Ascending aorta (tissue), 2 donors: ENCODE measurements at regions not wholly inside any gene's neighbourhood (a gene's known extent, or its start where the extent isn't known, plus 50 kb on each side); places are given as distances from the start of the nearest gene placed in this dataset.

Source experiments
- DNase-seq, 2 donors: peaks; one replicate each; pipeline ENCODE4 v3.0.0-alpha.2; 2019; ENCODE audit warnings: low spot score in 2 of 2
- H3K27ac ChIP-seq, 2 donors: fragments of 200-600 bp; sonication (generic); one replicate each; pipeline ENCODE4 v1.5.1; 2016 to 2017; ENCODE audit warnings: mild to moderate bottlenecking in 1 of 2
- H3K27me3 ChIP-seq: fragments of 200-600 bp; sonication (generic); one replicate; pipeline ENCODE4 v1.5.1; 2017
- H3K36me3 ChIP-seq, 2 donors: fragments of 200-600 bp; sonication (generic); one replicate each; pipeline ENCODE4 v1.5.1; 2016
- H3K4me1 ChIP-seq, 2 donors: fragments of 200-600 bp; sonication (generic); one replicate each; pipeline ENCODE4 v1.5.1; 2016 to 2017; ENCODE audit warnings: mild to moderate bottlenecking in 1 of 2
- H3K4me3 ChIP-seq, 2 donors: fragments of 200-600 bp; sonication (generic); one replicate each; pipeline ENCODE4 v1.5.1; 2016 to 2017; ENCODE audit warnings: mild to moderate bottlenecking in 1 of 2
- H3K9me3 ChIP-seq, 2 donors: fragments of 200-600 bp; sonication (generic); one replicate each; pipeline ENCODE4 v1.5.1; 2016
- intact Hi-C: fragments of 100-400 bp; cut with DNase I; formaldehyde crosslinking; loops from one replicate; pipeline ENCODE4 v1.15.1; 2023
- TF ChIP-seq, protein P1 (sequence below), 3 experiments: fragments of 200-600 bp in 2 of 3; fragments of 450-650 bp in 1 of 3; sonication (generic) in 2 of 3; IDR thresholded peaks; one replicate each; pipeline ENCODE4 v1.5.1; 2016 to 2019; ENCODE audit warnings: antibody characterized with exemption in 3 of 3, mild to moderate bottlenecking in 1 of 3, moderate library complexity in 1 of 3

DNA sequence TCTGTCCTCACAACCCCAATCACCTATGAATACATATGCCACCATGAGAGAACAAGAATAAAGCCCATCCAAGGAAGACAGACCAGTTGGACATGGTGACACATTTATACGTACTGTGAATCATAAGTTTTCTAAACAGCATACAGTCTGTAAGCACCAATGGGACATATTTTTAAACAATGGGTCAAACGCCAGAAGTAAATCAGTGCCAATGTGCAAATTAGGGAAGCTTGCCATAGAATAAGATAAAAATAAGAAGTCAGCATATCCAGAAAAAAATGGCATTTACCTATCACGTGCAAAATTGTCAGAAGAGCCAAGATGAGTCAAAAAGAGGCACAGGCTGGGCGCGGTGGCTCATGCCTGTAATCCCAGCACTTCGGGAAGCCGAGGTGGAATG, 910.4 kb downstream of the SORCS1 start:
- H3K27me3 ChIP-seq = no peaks in the 10 kb centered on the region
- intact Hi-C loops = no loop called here
- no peaks in the 10 kb centered on the region for H3K9me3 ChIP-seq
- no peak overlapping the region for H3K4me3 ChIP-seq
- DNase-seq = no peak
- no peaks in the 10 kb centered on the region for H3K4me1 ChIP-seq
- no peak overlapping the region for H3K27ac ChIP-seq
- no peaks in the 10 kb centered on the region for H3K36me3 ChIP-seq
- TF ChIP-seq, protein P1, sequence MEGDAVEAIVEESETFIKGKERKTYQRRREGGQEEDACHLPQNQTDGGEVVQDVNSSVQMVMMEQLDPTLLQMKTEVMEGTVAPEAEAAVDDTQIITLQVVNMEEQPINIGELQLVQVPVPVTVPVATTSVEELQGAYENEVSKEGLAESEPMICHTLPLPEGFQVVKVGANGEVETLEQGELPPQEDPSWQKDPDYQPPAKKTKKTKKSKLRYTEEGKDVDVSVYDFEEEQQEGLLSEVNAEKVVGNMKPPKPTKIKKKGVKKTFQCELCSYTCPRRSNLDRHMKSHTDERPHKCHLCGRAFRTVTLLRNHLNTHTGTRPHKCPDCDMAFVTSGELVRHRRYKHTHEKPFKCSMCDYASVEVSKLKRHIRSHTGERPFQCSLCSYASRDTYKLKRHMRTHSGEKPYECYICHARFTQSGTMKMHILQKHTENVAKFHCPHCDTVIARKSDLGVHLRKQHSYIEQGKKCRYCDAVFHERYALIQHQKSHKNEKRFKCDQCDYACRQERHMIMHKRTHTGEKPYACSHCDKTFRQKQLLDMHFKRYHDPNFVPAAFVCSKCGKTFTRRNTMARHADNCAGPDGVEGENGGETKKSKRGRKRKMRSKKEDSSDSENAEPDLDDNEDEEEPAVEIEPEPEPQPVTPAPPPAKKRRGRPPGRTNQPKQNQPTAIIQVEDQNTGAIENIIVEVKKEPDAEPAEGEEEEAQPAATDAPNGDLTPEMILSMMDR (IDR thresholded peaks at IDR 0.05) = no peak

DNA sequence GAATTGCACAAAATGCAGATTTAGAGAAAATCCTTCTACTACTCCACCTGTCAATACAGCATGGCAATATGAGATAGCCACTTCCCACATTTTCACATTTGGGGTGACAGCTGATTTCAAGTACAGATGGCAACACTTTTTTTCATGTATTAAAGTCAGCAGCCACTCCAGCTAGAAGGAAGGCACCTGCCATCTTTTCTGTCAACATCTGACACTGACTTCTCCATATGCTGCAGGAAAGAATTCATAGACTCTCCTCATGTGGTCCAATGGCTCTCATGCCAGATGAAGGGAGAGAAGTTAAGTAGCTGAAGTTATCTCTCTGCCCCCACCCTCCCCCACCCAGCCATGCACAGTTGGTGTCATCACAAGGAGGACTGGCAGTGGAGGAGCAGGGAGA, 912.0 kb downstream of the SORCS1 start:
- no peaks in the 10 kb centered on the region for H3K4me1 ChIP-seq
- DNase-seq = no peak
- intact Hi-C loops = no loop called here
- no peak overlapping the region for H3K4me3 ChIP-seq
- TF ChIP-seq, protein P1 (IDR thresholded peaks at IDR 0.05) = no peak
- H3K27ac ChIP-seq = no peak overlapping the region
- H3K9me3 ChIP-seq = no peaks in the 10 kb centered on the region
- no peaks in the 10 kb centered on the region for H3K27me3 ChIP-seq
- H3K36me3 ChIP-seq = no peaks in the 10 kb centered on the region

DNA sequence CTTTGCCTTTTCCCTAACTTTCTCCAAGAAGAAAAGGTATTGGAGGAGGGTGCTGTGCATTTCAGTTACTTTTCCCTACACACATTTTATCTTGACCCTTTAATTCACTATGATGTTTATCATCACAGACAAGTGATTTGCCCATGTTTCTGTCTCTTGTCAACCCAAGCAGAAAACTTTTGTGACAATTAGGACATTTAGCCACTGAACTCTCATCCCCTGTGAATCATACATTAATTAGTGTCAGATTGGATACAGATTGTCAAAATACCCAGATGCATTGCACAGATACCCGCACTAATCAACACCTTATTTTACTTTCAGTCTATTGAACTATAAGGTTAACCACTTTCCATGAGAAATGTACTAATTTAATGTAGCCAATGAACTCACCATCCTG, 912.9 kb downstream of the SORCS1 start:
- H3K36me3 ChIP-seq = no peaks in the 10 kb centered on the region
- no peak overlapping the region for H3K27ac ChIP-seq
- TF ChIP-seq, protein P1 (IDR thresholded peaks at IDR 0.05) = no peak
- H3K9me3 ChIP-seq = no peaks in the 10 kb centered on the region
- DNase-seq = no peak
- intact Hi-C loops = no loop called here
- no peaks in the 10 kb centered on the region for H3K4me1 ChIP-seq
- no peaks in the 10 kb centered on the region for H3K27me3 ChIP-seq
- no peak overlapping the region for H3K4me3 ChIP-seq

DNA sequence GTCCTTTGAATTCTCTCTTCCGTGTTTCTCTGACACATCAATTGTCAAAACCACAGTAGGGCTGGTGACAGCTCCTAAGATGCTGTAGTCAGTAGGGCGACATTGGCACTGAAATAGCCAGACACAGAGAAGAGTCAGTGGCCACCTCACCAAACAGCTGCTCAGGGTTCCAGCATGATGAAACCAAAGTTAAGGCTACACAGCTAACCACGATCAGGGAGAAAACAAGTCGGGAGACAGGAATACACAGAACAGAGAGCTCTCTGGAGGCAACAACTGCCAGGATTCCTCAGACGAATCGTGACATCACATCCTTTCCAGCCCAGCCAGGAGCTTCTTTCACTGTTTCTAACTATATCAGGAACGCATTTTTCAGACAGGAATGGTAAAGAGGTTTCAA, 922.2 kb downstream of the SORCS1 start:
- H3K4me3 ChIP-seq = no peak overlapping the region
- intact Hi-C loops = no loop called here
- TF ChIP-seq, protein P1 (IDR thresholded peaks at IDR 0.05) = no peak
- no peak for DNase-seq
- no peaks in the 10 kb centered on the region for H3K36me3 ChIP-seq
- no peak overlapping the region for H3K27ac ChIP-seq
- no peaks in the 10 kb centered on the region for H3K9me3 ChIP-seq
- no peaks in the 10 kb centered on the region for H3K4me1 ChIP-seq
- H3K27me3 ChIP-seq = no peaks in the 10 kb centered on the region

DNA sequence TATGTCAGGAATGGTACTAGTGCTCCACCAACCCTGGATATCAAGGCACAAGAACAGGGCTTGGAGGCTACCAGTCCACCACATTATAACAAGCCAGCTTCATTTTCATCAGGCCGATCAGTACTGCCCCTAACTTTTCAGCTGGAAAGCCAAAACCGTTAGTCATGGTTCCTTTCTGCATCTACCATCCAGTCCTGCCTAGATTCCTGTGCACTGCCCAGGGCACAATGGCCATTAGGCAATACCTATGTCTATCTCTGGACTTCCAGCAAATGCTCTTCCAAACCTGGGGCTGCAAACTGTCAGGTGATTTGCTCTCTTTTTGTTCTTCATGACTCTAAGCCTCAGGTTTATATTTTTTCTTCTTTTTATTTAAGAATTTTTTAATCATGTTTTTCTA, 937.7 kb downstream of the SORCS1 start:
- Histone ChIP-seq H3K4me3 (no peak overlapping the region), H3K9me3 (no peaks in the 10 kb centered on the region), H3K36me3 (no peaks in the 10 kb centered on the region), H3K4me1 (no peaks in the 10 kb centered on the region), H3K27me3 (no peaks in the 10 kb centered on the region), H3K27ac (no peak overlapping the region)
- TF ChIP-seq, protein P1 (IDR thresholded peaks at IDR 0.05) = no peak
- intact Hi-C loops = no loop called here
- no peak for DNase-seq

DNA sequence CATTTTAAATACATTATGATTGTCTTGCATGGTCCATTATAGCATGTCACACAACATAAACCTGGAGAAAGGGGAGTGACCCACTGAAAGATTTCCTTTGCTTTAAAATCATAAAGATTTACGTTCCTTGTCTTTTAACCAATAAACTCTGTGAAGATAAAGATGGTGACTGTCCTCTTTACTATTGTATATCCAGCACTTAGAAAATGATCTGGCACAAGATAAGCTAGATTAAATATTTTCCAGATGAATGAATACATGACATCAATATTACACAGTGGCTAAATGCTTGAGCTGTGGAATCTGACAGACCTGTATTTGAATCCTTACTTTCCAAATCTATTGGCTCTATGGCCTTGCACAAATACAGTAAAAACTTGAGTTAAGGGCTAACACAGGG, 938.4 kb downstream of the SORCS1 start:
- no peak for DNase-seq
- no peaks in the 10 kb centered on the region for H3K9me3 ChIP-seq
- no peak overlapping the region for H3K27ac ChIP-seq
- H3K4me1 ChIP-seq = no peaks in the 10 kb centered on the region
- H3K4me3 ChIP-seq = no peak overlapping the region
- intact Hi-C loops = no loop called here
- H3K36me3 ChIP-seq = no peaks in the 10 kb centered on the region
- H3K27me3 ChIP-seq = no peaks in the 10 kb centered on the region
- TF ChIP-seq, protein P1 (IDR thresholded peaks at IDR 0.05) = no peak
